BE2C (cell line): ENCODE measurements at regions not wholly inside any gene's neighbourhood (a gene's known extent, or its start where the extent isn't known, plus 50 kb on each side); places are given as distances from the start of the nearest gene placed in this dataset.

Source experiments
- DNase-seq: peaks from one replicate; pipeline ENCODE4 v3.0.0-alpha.2; 2020
- H3K27me3 ChIP-seq: fragments of 250-450 bp; sonication (Bioruptor Pico); 2 replicates; pipeline ENCODE4 v1.5.1; 2020; ENCODE audit warnings: mild to moderate bottlenecking
- H3K36me3 ChIP-seq: fragments of 250-450 bp; sonication (Bioruptor Pico); 2 replicates; pipeline ENCODE4 v1.5.1; 2020; ENCODE audit warnings: mild to moderate bottlenecking
- H3K4me1 ChIP-seq: fragments of 250-450 bp; sonication (Bioruptor Pico); 2 replicates; pipeline ENCODE4 v1.5.1; 2020
- H3K4me3 ChIP-seq: 2 replicates; pipeline ENCODE4 v1.5.1; 2011; ENCODE audit warnings: low read depth, low read length
- H3K9me3 ChIP-seq: fragments of 250-450 bp; sonication (Bioruptor Pico); 2 replicates; pipeline ENCODE4 v1.5.1; 2020
- TF ChIP-seq, protein P1 (sequence below): IDR thresholded peaks from 2 replicates; pipeline ENCODE4 v1.5.1; 2012; ENCODE audit warnings: mild to moderate bottlenecking, low read depth, low read length

DNA sequence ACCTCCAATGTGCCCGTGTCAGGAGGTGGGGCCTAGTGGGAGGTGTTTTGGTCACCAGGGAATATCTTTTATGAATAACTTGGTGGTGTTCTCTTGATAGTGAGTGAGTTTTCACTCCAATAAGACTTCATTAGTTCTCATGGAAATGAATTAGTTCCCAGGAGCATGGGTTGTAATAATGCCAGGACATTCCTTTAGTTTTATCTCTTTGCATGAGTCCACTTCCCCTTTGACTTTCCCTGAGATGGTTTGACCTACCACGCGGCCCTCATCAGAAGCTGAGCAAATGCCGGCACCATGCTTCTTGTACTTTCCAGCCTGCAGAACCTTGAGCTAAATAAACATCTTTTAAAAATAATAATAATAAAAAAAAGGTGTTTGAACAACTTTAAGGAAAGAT is 112.9 kb upstream of the ACSL4 start:
- TF ChIP-seq, protein P1, sequence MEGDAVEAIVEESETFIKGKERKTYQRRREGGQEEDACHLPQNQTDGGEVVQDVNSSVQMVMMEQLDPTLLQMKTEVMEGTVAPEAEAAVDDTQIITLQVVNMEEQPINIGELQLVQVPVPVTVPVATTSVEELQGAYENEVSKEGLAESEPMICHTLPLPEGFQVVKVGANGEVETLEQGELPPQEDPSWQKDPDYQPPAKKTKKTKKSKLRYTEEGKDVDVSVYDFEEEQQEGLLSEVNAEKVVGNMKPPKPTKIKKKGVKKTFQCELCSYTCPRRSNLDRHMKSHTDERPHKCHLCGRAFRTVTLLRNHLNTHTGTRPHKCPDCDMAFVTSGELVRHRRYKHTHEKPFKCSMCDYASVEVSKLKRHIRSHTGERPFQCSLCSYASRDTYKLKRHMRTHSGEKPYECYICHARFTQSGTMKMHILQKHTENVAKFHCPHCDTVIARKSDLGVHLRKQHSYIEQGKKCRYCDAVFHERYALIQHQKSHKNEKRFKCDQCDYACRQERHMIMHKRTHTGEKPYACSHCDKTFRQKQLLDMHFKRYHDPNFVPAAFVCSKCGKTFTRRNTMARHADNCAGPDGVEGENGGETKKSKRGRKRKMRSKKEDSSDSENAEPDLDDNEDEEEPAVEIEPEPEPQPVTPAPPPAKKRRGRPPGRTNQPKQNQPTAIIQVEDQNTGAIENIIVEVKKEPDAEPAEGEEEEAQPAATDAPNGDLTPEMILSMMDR = no peak
- Histone ChIP-seq H3K4me3 (no peak overlapping the region), H3K27me3 (no peaks in the 10 kb centered on the region), H3K36me3 (no peaks in the 10 kb centered on the region), H3K9me3 (no peaks in the 10 kb centered on the region), H3K4me1 (no peaks in the 10 kb centered on the region)
- no peak for DNase-seq

DNA sequence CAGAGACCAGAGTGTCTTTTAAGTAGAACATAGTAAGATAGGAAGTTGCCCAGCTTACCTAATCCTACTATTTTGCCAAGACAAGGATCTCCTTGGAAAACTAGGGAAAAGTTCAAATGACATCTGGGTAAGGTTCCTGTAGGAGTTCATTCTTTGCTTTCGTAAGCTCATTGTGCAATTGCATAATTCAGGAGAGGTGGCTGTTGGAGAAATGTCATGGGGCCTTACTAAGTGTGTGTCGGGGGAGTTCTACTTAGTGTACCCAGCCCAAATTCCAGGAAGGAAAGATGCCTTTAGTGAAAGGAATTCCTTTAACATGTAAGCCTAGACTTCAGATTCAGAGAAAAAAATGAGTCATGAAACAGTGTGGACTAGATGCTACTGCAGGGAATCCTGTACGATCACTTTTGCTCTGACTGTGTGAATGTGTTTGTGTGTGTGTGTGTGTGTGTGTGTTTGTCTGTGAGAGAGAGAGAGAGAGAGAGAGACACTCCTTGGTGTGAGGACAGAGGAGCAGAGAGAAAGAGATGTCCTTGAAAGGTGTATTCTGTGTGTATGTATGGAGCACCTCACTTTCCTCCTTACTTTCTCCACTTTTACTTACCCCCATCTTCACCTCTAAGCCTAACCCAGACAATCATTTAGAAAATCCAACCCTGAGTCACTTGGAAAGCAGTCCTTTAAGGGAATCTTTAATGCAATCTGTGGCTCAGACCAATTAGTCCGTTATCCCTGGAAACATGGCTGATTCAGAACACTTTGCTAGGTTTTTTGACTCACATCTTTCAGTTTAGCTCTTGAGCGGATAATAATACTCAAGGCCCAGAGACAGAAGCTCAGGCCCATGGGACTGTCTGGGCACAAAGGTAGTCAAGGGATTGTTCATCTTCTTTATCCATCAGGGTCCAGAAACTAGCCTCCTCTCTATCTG is 114.5 kb upstream of the ACSL4 start:
- DNase-seq = no peak
- Histone ChIP-seq H3K36me3 (no peaks in the 10 kb centered on the region), H3K9me3 (no peaks in the 10 kb centered on the region), H3K27me3 (no peaks in the 10 kb centered on the region), H3K4me1 (no peaks in the 10 kb centered on the region), H3K4me3 (no peak overlapping the region)
- TF ChIP-seq, protein P1 = no peak

DNA sequence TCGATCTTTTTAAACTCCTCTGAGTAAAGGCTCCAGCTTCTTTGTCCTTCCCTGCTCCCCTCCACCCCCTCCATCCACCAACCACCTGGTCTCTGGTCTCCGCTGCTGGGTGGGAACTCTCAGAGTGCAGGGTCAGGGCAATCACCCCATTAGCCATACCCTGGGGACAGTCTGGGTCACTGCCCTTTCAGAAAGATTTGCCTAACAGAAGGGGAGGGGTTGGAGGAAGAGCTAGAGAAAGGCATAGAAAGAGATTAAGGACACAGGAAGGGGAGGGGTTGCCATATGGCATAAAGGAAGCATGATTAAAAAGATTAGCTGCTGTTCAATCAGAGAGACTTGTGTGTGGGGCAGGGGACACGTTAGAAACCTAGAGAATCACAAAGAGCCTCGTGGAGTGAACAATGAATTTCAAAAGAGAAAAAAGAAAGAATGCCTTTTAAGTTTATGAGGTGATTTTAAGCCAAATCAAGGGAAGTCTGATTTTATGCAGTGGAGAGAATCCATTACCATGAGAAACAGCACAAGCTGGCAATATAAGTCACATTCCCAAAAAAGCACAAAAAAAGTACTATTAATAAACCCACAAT is 115.5 kb upstream of the ACSL4 start:
- no peaks in the 10 kb centered on the region for H3K4me1 ChIP-seq
- H3K4me3 ChIP-seq = no peak overlapping the region
- H3K27me3 ChIP-seq = no peaks in the 10 kb centered on the region
- no peaks in the 10 kb centered on the region for H3K9me3 ChIP-seq
- TF ChIP-seq, protein P1 = no peak
- peak; percentile 15 for DNase-seq
- no peaks in the 10 kb centered on the region for H3K36me3 ChIP-seq

DNA sequence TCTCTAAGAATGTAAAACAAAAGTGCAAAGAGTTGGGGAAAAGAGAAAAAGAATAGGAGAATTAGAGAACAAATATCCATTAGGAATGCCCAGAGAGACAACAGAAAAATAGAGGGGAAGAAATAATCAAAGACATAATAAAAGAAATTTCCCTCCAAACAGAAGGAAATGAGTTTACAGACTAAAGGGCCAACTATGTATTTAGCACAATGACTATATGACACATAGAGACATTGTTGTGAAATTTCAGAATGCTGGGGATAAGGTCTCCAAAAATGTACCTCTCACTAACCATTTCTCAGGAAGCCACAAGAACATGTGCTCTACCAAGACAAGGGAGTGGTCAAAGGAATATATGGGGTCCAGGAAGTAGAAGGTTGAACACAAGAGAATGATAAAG is 121.0 kb upstream of the ACSL4 start:
- H3K27me3 ChIP-seq = no peaks in the 10 kb centered on the region
- no peaks in the 10 kb centered on the region for H3K36me3 ChIP-seq
- no peak overlapping the region for H3K4me3 ChIP-seq
- TF ChIP-seq, protein P1 = no peak
- no peaks in the 10 kb centered on the region for H3K4me1 ChIP-seq
- no peaks in the 10 kb centered on the region for H3K9me3 ChIP-seq
- DNase-seq = no peak

DNA sequence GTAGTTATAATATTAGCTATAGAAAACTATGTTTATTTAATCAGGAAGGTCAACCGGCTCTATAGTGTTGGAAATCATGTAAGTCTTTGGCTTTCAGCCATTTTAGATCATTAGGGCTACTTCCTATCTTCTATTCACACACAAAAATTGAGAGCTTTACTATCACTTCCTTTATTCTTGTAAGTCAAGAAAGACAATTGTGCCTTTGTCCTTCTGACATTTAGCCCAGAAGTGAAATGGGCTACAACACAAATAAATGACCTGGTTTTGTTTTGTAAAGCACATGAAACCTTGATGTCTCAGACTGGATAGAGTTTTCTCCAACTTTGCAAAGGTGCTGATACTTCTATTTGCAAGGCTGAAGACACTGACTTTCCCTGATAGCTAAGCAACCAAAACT is 122.4 kb upstream of the ACSL4 start:
- Histone ChIP-seq H3K36me3 (no peaks in the 10 kb centered on the region), H3K27me3 (no peaks in the 10 kb centered on the region), H3K4me3 (no peak overlapping the region), H3K9me3 (no peaks in the 10 kb centered on the region), H3K4me1 (no peaks in the 10 kb centered on the region)
- TF ChIP-seq, protein P1 = no peak
- no peak for DNase-seq

DNA sequence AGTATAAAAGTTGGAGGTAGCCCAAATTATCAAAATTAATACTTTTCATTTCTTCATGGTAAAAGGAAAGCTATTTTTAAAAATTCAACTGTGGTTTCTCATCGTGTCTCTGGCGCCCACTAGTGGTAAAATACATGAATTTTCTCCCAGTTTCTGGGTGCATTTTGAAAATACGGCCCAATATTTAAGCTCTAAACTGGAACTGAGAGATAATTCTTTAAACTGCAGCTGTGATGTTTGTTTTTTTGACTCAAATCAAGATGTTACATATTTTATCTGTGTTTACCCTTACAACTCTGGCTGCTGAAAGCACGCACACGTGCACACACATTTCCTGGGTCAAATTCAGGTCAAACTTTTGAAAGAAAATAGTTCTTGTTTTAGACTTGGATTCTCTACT is 123.9 kb upstream of the ACSL4 start:
- TF ChIP-seq, protein P1 = peak; percentile 74
- no peak for DNase-seq

More for the DNA sequence above, 123.9 kb upstream of the ACSL4 start:
- Histone ChIP-seq H3K4me1 (no peaks in the 10 kb centered on the region), H3K9me3 (no peaks in the 10 kb centered on the region), H3K36me3 (no peaks in the 10 kb centered on the region), H3K27me3 (no peaks in the 10 kb centered on the region), H3K4me3 (no peak overlapping the region)
